ENCODE measurements at regions not wholly inside any gene's neighbourhood (a gene's known extent, or its start where the extent isn't known, plus 50 kb on each side); places are given as distances from the start of the nearest gene placed in this dataset.

GRCh38 chr9:126166866-126167265, 159.8 kb upstream of the MVB12B start:
- TF ChIP-seq CTCF (IDR thresholded peaks at IDR 0.05) (no peak), POLR2A (IDR thresholded peaks at IDR 0.05) (no peak)
